GM18502 (cell line): ENCODE measurements at regions not wholly inside any gene's neighbourhood (a gene's known extent, or its start where the extent isn't known, plus 50 kb on each side); places are given as distances from the start of the nearest gene placed in this dataset.
"Not testable (repeated sequence)": the region's sequence is repeated elsewhere in the genome, so short reads cannot be mapped to it uniquely, and the experiment has no call there.

ENCODE experiments used
- ATAC-seq: cut with Tn5 transposase; IDR thresholded peaks from one replicate; pipeline ENCODE4 v1.9.1; 2021; ENCODE audit warnings: mild to moderate bottlenecking; ENCODE audit not compliant: unreplicated experiment, poor library complexity

DNA sequence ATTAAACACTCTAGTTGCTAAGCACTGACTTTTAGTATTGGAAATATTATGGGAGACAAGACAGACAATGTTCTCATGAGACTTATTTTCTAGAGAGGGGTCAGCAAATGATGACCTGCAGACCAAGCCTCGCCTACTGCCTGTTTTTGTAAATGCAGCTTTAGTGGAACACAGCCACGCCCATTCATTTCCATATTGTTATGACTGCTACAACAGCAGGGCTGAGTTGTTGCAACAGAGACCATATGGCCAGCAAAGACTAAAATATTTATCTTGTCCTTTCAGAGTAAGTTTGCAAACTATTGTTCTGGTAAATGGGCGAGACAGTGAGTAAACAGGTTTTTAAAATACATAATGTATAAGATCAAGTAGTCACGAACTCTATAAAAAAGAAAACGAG is 570.2 kb downstream of the NTRK3 start:
- ATAC-seq: no peak

DNA sequence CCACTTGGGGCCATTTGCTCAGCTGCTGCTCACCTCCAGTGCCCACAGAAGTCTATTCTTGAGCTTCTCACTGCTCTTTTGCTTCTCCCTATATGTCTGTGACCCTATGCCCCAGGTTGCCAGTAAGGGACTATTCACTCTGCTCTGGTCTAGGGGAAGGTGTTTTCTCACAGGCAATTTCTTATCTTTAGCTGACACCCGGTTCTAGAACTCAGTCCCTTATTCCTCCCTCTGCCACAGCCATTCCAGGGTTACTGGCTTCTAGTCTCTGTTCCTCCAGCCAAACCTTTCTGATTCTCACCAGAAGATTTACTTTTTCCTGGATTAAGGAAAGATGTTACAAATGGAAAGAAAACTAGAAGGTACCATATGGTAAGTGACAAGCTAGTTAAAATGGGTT is 574.0 kb downstream of the NTRK3 start:
- no peak for ATAC-seq

GRCh38 chr15:87681104-87681503 is 575.4 kb downstream of the NTRK3 start:
- no peak for ATAC-seq

- no peak for ATAC-seq
Measured at GRCh38 chr15:87680208-87680607, 576.3 kb downstream of the NTRK3 start.

DNA sequence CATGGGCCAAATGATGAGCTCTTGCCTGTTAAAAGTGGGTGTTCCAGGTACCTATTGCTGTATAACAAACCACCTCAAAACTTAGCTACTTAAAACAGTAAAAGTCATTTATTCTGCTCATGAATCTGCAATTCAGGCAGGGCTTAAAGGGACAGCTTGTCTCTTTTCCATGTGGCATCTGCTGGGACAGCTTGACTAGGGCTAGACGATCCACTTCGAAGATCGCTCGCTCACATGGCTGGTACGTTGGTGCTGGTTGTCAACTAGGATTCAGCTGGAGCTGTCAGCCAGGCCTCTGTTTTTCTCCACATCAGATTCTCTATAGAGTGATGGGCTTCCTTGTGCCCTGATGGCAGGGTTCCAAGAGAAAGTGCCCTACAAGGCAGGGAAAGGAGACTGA is 581.3 kb downstream of the NTRK3 start:
- no peak for ATAC-seq

DNA sequence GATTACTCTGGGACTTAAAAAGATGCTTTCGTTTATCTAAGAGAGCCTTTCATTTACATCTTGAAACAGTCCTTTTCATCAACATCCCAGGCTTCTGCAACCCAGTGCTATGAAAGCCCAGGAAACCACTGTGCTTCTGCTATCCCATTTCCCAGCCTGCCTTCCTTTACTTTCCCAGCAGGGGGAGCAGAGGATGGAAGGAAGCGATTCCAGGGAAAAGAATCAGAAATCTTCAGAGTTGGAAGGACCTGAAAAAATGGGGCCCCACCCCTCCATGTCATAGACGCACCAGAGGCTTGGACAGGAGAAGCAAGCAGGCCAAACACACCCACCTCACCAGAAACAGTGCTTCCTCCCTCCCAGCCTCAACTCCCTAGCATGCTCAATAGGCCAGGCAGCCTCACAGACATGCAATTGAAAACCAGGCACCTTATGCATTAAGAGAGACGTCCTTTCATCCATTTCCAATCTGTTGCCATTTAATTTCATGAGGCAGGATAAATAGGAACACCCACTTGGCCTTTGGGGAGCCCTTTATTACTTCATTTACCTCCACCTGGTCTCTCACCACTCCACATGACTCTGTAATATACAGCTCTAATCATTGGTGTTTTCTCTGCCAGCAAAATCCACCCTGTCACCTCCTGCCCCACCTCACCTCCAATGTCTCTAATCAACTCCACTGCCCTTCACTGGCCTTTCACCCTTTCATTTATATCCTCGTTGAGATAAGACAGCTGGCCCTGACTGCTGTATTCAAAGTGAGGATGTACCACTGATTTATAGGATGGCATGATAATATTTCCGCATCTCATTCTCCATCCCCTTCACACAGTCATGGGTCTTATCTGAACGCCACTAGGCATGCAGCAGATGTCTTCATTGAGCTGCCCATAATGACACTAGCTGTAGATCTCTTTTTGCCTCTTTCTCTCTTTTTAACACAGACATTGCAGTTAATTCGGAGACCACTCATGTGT is 583.9 kb downstream of the NTRK3 start:
- no peak for ATAC-seq

DNA sequence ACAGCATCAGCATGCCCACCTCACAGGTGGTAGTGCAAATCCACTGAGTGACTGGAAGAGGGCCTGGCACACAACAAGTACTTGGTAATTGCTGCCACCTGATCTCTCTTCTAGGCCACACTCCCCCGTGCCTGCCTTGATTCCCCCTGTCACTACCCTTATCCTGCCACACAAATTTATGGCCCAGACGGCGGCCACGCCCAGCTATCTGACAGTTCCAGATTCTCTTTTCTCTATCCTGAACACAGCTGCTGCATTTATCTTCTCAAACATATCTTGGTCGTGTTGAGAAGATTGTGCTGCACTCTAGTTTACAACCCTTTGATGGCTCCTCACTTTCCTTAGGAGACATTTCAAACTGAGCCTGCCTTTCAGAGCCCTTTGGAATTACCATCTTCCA is 585.2 kb downstream of the NTRK3 start:
- ATAC-seq: no peak

DNA sequence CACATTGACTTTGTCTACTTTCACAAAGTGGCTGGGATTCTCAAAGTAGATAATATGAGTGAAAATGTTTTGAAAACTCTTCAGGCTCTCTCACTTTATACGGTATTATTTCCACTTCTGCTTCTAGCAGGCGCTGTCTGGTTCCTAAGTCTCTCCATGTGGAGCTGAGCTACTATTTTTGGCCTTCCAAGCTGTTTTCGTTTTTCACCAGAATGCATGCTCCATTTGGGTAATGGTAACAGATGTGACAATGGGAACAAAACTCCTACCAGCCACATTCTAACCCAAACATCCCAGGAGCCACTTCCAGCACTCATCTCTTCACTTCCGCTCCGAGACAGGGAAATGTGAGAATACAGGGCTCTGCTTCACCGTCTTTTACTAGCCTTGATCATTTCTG is 586.7 kb downstream of the NTRK3 start:
- ATAC-seq: no peak

GRCh38 chr15:87668768-87669564 is 587.6 kb downstream of the NTRK3 start:
- not testable (repeated sequence) for ATAC-seq

DNA sequence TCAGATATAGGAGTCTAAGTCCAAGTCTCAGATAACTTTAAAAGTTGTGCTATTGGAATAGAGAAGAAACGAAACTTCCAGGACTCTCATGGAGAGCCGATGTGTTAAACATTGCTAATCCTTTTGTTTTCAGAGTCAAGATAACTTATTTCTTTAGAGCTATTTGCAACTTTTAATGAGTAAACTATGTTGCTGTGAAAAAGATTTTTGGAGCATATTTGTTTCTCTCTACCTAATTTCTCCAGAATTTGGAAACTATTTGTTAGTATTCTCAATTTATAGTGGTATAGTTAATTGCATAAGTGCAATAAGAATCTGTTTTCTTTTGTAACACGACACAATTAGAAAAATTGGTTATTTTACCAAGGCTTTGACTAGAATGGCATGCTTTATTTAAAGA is 588.9 kb downstream of the NTRK3 start:
- ATAC-seq: no peak

DNA sequence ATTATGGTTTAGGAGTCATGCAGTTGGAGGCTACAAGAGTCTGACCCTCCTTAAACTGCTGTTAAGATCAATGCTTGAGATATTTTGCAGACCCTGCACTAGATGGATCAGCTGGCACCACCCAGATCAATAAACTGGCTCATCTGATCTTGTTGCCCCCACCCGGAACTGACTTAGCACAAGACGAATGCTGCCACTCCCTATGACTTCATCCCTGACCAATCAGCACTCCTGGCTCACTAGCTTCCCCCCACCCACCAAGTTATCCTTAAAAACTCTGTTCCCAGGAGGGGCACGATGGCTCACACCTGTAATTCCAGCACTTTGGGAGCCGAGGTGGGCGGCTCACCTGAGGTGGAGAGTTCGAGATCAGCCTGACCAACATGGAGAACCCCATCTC is 594.0 kb downstream of the NTRK3 start:
- no peak for ATAC-seq

DNA sequence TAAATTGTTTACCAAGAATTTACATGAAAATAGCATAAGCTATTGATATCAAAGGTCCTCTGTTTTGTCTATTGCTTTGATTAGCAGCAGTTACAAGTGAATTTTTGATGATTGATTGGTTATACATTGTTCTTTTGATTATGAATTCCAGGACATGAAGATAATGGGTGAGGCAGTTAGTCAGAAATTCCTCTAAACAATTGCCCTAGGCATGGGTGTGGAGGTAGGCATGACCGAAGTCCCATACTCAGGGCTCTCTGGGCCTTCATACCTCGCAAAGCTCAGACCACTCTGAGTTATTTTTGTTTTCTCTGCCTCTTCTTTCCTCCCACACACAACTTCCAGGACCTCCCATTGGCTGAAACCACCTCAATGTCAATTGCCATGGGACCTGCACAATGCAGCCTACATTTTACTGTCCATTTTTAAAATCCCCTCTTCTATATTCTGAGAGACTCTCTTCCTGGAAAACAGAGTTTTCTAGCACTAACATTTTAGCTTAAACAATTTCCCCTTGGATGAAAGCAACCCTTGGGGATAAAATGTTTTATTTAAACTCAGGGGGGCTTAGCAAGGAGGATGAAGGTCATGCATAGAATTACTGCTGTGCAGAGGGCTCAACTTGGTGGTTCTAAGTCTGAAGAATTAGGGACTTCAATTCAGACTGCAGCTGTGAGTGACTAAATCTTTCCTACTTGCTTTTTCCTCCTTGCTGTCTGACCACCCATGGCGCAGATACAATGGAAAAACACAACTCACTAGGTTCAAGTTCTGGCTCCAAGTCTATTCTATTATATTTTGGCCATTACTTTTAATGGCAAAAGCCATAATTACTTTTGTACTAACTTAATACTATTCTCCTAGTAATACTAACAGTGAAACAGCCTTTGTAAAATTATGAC is 594.8 kb downstream of the NTRK3 start:
- ATAC-seq: no peak

DNA sequence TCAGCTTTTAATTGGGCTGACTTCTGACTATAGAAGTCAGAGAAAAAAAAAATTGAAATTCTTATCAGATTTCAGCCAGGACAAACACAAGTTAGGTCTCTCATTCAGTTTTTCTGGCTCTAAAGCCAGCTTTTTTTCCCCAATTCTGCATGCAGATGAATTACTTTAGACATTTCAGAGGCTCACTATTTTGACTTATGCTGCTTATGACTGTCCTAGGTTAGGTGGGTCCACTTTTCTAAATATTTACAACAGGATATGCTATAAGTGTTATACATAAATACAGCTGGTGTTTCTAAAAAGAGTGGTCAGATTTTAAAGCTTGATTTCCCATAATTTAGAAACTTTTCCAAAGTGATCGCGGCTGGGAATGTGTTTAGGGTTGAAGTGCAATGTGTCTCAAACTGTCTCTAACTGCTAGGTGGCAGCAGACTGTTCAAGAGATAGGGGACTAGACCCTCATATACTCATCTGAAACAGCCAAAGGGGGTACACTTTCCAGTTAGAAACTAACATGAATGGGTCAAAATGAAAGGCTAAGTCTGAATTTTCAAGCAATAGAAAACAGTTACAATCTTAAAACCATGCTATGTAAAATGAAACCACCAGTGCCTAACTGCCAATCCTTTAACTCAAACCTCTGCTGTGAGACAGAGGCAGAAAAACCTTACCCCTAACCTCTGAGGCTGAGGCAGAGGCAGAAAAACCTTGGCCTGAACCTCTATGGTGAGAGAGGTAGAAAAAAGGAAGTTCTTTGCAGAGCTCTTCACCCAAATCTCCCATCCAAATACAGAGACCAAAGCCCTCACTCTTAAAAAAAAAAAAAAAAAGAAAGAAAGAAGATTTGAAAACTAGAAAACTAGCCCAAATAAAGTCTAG is 596.0 kb downstream of the NTRK3 start:
- no peak for ATAC-seq

DNA sequence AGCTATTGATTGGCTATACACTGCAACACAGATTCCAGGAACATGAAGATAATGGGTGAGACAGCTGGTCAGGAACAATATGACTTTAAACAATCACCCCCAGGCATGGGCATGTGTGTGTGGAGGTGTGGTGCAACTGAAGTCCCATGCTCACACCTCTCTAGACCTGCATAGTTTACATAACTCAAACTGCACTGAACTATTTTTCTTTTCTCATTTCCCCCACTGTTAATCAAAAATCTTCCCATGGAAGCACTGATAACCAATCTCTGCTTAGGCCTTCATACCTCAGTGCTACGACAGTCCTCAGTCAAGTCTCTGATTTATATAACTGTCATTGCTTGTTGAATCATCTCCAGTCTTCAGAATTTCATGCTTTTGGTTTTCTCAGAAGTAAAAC is 600.2 kb downstream of the NTRK3 start:
- no peak for ATAC-seq

DNA sequence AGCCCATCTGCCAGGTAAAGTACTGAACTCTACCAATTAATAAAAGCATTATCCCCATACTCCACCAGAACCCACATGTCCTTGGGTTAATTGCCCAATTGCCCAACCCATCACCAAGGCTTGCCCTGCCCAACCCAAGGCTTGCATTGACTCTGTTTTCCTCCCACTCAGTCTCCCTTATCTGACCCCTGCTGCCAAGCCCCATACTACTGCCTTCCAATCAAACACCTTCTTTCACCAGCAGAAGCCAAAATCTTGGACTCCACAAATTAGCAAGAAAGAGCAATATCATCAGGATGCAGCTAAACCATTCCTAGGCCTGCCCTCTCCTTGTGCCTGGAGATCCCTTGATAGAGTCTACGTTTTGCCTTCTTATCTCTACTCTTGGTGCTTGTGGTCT is 602.9 kb downstream of the NTRK3 start:
- no peak for ATAC-seq

GRCh38 chr15:87649175-87649574 is 607.4 kb downstream of the NTRK3 start:
- ATAC-seq: no peak

DNA sequence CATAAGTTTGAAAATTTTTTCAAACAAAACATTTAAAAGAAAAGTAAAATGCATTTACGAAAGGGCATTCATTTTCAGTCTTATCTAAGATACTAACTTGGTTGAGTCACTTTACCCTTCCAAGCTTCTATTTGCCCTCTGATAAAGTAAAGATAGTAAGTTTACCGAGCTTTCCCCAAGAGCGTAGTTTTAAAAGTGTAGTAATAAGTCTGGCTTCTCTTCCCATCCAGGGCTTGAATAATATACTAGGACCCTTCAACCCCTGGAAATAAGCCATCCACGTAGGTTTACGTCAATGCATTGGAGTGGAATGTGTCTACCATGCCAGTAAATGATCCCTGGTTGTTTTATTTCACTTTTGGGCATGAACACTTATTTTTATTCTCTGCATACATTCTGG is 608.3 kb downstream of the NTRK3 start:
- no peak for ATAC-seq

DNA sequence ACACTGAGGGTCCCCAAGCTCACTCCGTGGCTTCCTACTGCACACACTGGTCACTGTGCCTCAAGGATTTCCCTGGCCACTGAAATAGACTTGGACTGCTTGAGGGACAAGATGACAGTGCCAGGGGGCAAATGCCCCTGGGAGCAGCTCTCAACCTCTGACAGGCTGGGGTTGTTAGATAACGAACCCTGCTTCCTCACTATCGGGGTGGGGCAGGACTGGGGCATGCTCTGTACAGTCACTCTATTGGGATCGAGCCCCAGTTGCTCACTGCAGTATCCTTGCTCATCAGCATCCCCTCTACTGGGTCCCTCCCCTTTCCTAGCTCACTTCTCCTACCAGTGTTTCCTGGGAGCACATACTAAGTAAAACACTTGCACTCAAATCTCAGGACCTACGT is 610.8 kb downstream of the NTRK3 start:
- ATAC-seq: no peak

- not testable (repeated sequence) for ATAC-seq
Measured at GRCh38 chr15:87642997-87643396, 613.5 kb downstream of the NTRK3 start.
